HG03342 (cell line): ENCODE measurements at regions not wholly inside any gene's neighbourhood (a gene's known extent, or its start where the extent isn't known, plus 50 kb on each side); places are given as distances from the start of the nearest gene placed in this dataset.

Experiments used
- ATAC-seq: cut with Tn5 transposase; IDR thresholded peaks from one replicate; pipeline ENCODE4 v1.9.1; 2021; ENCODE audit warnings: mild to moderate bottlenecking, moderate library complexity; ENCODE audit not compliant: unreplicated experiment

DNA sequence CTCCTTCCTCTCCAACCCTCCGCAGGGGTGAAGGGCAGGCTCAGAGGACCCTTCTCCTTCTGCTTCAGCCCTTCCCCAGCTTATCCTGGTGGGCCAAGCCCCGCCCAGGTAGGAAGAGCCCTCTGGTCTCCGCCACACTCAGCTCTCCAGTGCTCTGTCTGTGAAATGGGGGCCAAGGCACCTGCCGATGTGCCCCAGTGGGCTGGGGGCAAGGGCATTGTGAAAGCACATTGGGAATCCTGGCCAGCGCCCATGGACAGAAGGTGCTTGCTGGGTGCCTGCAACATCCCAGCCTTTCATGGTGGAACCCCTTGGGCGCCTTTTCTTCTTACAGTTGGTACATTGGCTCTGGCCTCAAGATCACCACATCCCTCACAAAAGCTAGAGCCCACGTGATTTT lies 150.8 kb downstream of the INHBB start:
- ATAC-seq, result no peak

DNA sequence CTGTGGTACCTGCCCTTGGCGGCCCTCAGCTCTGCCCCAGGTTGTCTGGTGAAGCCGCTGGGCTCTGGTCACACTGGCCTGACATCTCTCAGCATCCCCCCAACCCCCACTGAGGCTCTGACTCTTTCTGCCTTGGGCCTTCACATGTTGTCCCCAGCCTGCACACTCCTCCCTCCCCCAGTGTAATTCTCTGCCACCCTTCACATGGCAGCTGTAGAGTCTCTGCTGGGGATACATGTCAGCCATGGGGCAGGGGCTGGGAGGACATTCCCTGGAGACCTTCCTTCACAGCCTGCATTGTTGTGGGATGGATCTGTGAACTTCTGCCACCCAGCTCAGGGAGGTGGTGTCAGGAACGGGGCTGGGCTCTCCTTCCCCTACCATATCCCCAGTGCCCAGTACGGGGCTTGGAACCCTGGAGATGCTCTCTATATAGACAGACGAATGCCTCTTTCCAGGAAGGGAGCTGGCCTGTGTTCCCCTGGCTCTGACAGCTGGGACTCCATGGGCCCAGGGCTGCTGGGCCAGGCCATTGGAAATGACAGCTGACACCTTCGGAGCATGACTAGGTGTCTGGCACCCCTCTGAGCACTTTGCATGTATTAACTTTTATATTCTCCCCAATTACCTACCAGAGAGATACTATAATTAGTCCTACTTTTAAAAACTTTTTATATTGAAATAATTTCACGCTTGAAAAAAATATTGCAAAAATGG lies 151.5 kb downstream of the INHBB start:
- ATAC-seq, result no peak

DNA sequence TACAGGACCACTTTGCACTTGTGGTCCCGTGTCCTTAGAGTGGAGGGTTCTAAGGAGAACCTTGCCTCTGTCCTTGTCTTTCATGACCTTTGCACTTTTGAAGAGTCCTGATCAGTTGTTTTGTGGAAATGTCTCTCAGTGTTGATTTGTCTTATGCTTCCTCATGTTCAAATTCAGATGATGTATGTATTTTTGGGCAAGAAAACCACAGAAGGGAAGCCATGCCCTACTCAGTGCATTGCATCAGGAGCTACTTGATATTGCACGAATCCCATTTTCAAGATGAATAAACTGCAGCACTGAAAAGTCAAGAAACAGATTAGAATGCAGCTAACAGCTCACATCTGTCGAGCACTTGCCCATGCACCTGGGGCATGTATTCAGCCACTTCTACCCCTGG lies 152.2 kb downstream of the INHBB start:
- ATAC-seq, result no peak

GRCh38 chr2:120498576-120499394 lies 152.8 kb downstream of the INHBB start:
- no peak for ATAC-seq

GRCh38 chr2:120499784-120500495 lies 154.0 kb downstream of the INHBB start:
- no peak for ATAC-seq

- no peak for ATAC-seq
Measured at GRCh38 chr2:120501591-120501990, 155.7 kb downstream of the INHBB start.

DNA sequence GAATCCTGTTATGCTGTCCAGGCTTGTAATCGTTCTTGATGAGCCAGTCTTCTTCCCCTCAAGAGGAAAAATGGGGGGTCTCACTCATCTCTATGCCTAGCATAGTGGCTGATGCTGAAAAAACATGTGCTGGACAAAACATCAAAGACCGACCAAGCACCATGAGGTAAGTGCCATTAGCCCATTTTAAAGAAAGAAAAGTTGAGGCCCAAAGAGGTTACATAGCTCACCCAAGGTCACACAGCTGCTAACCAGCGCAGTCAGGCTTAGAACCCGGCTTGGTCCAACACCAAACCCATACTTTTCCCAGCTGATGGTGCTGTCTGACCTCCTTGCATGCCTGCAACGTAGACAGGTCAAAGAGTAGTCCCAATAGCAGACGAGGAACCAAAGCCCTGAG lies 156.4 kb downstream of the INHBB start:
- no peak for ATAC-seq

DNA sequence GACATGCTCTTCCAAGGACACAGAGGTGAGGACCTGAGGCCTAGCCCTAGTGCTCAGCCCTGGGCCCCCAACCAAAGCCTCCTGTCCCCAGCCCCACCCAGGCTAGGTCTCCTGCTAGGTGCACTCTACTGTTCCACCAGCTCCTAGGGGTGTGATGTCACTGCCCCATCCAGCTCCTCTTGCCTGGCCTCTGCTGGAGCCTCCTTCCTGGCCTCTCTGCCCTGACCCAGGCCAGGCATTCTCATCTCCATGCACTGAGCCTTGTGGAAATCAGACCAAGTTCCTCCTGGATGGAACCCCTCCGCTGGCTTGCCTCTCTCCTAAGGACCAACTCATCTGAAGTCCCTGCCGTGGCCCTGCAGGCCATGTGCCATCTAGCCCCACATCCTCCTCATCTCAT lies 156.8 kb downstream of the INHBB start:
- ATAC-seq, result no peak

DNA sequence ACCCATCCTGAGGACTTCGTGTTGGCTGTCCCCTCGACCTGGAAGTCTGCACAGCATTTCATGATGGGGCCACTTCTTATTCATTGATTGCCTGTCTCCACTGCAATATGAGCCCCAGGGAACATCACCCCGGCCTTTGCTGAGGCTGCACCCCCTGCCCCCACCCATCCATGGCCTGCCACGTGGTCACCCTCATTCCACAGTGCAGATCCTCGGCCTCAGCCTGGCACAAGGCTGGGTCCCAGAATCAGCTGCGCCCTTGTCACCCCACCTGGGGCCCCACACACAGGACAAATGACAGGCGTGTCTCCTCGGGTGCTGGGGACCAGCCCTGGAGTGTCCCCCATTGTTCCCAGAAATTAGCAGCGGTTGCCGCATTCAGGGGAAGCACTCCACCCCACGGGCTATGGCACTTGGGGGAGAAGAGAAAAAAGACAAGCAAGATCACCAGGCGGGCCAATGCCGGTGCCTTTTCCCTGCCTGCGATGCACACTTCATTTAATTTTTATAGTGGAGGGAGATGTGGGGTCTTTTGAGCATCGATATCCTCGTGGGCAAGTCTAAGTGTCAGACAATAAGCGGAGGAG lies 157.4 kb downstream of the INHBB start:
- no peak for ATAC-seq

DNA sequence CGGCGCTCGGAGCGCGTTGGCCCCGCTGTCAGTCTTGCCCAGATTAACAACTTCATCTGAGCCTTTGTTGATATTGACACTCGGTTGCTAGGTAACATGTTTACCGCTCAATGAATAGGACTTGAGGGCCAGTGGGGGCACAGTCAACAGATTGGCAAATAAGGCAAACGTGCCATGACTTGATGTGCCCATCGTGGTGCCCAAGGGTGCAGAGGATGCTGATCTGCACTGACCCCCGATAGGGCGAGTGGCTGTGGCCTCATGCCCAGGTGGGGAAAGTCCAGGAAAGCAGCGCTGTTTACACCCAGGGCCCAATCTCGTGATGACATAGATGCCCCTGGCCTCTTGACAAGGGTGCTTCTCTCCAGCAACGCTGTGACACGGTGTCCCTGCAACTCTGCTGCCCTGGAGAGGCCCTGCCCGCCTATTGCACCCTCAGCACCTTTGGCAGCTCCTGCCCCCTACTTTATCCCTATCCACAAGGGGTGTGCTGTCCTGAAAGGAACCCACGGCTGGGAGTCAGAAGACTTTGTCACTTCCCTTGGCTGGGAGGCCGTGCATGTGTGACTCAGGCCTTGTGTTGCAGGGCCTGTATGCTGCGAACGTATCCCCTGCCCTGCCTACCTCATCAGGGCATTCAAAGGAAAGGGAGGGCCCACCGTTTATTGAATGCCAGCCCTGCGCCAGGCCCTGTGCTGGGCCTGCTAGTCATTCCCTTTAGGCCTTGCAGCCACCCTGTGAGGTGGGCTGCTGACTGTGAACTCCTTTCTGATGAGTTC lies 158.0 kb downstream of the INHBB start:
- ATAC-seq, result no peak

DNA sequence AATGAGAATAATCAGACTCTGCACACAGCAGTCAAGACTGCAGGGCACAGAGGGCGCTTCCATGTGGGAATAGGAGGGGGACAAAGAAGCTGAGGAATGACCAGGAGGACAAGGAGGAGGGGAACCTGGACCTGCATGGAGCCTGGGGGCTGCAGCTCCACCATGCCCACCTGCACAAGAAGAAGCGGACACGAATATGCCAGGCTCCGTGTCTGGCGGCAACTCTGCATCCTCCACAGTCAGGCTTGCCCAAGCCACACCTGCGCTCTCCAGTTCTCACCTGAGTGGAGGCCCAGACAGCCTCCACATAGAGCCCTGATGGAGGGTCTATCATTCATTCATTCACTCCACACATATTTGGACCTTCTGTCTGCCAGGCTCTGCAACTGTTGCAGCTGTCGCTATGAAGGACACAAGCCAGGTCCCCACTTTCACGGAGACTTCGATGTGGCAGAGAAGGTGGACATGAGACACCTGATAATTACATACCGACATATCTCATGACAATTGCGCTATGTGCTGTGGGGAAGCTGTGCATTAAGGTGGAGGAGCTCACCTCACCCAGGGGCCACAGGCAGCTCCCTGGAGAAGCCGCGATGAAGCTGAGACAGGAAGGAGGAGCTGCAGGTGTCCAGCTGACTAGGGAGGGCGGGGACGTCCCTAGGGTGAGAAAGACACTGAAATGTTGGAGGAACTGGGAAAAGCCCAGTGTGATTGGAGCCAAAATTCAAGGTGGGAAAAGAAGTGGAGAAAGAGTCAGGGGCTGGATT lies 159.2 kb downstream of the INHBB start:
- ATAC-seq, result no peak

- ATAC-seq, result no peak
Measured at GRCh38 chr2:120508567-120509041, 162.7 kb downstream of the INHBB start.

- ATAC-seq, result no peak
Measured at GRCh38 chr2:120509213-120509815, 163.4 kb downstream of the INHBB start.

DNA sequence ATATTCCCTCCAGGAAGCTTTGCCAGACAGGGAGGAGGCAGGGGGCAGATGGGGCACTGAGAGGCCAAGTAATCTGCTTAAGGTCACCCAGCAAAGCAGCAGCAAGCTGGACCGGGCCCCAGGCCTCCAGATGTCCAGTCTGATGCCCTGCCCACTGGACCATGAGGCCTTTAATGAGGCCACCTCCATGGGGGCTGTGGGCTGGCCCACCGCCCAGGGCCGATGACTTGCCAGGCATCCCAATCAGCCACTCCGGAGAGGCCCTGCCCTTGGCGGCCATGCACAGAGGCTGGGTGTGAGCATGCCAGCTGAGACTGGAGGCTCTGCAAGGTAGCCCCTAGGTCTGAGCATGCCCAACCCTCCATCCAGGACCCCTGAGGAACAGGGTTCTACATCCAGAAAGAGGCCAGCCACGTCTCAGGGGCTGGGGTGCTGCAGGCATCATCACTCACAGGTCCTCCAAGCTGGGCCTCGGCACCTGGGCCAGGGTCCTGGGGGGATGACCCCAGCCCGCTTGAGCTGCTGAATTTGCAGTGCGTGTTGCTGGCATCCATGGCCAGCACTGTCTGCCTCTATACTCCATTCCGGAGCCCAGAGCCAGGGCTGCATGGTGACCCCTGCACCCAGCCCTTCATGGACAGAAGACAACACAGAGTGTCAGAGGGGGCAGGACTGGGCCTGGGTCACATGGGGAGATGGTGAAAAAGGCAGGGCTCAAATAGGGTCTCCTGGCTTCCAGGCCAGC lies 164.2 kb downstream of the INHBB start:
- ATAC-seq, result no peak

- no peak for ATAC-seq
Measured at GRCh38 chr2:120510751-120511395, 164.9 kb downstream of the INHBB start.

DNA sequence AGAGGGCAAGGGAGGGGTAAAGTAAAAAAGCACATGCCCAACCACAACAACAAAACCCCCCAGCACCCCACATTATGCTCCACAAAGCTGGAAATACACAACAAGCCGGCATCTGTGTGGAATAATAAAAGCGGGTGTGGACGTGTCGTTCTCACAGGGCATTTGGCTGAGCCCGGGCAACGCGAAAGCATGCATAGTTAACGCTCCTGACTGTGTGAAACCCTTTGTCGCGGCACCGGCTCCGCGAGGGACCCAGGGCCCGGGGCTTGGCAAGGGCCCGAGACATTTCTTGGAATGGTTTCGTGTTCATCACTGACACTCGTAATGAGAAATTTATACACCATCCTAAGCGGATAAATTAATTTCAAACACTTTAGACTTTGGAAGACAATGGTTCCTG lies 165.6 kb downstream of the INHBB start:
- ATAC-seq, result no peak

DNA sequence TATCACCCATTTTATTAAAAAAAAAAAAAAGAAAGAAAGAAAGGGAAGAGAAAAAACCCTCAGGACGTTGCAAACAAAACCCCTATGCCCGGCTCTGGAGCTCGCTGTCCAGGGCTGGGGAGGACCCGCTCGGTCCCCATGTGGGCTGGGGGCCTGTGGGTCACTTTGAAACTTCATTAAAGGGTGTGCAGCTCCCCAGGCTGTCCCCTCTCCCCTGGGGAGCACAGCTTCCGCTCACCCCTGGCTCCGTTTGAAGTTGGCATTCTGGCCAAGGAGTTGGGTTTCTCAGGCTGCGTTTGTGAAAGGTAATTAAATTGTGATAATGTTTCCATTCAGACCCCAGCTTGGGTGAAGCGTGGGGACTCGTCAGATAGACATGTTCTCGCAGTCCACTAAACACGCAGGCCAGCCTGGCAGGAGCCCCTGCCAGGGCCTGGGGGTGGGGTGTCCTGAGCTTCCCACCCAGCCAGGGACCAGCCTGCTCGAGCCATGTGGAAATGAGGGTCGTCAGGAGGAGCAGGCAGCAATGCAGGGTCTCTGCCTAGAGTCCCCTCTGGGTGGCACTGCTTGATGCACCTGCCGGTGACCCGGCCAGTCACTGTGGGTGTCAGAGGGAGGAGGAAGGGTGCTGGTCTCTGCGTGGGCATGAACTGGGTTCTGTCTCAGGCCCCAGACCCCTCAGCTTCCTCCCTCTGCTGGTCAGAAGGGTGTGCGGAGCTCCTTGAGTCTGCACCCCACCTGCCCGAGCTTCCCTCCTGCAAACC lies 166.2 kb downstream of the INHBB start:
- no peak for ATAC-seq
